Astrocyte of the cerebellum (primary cell): ENCODE measurements at regions not wholly inside any gene's neighbourhood (a gene's known extent, or its start where the extent isn't known, plus 50 kb on each side); places are given as distances from the start of the nearest gene placed in this dataset.

Experiments used
- DNase-seq: peaks from one replicate; pipeline ENCODE4 v3.0.0-alpha.2; 2011; ENCODE audit warnings: low read depth
- H3K4me3 ChIP-seq: 2 replicates; pipeline ENCODE4 v1.5.1; 2011; ENCODE audit warnings: mild to moderate bottlenecking, low read depth, low read length, moderate library complexity
- in situ Hi-C: cut with HindIII; loops from 2 replicates; pipeline ENCODE4 v1.10.0; 2017; ENCODE audit warnings: low sequenced_read_pairs
- TF ChIP-seq, protein P1 (sequence below): IDR thresholded peaks from 2 replicates; pipeline ENCODE4 v1.5.1; 2012; ENCODE audit warnings: low read length, low read depth, moderate library complexity, mild to moderate bottlenecking; ENCODE audit errors: missing control alignments

DNA sequence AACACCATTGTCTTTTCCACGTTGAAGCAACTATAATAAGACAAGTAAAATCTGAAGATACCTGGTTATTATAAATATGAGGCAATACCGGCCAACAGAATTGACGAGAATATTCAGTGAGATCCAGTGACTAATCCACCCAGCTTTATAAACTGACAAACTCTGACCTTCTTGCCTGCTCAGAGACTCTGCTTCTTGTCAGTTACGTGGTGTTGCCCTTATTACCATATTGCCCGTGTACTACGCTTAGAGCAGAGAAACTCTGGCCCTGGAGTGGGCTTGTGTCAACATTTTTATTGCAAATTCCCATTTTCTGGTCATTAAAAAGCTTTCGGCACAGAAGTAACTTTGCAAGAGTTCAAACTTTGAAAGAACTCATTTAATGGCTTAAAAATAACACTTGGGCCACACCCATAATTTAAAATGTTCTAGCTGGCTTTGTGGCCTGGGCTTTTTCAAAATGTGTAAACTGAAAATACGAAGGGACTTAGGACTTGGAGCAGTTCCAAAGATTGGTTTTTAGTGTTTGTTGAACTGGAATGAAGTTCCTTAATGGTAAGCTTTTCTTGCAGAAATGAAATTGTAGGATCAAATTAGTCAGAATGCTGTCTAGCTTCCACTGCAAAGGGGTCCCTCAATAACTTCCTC lies 266.2 kb downstream of the LMO4 start:
- TF ChIP-seq, protein P1, sequence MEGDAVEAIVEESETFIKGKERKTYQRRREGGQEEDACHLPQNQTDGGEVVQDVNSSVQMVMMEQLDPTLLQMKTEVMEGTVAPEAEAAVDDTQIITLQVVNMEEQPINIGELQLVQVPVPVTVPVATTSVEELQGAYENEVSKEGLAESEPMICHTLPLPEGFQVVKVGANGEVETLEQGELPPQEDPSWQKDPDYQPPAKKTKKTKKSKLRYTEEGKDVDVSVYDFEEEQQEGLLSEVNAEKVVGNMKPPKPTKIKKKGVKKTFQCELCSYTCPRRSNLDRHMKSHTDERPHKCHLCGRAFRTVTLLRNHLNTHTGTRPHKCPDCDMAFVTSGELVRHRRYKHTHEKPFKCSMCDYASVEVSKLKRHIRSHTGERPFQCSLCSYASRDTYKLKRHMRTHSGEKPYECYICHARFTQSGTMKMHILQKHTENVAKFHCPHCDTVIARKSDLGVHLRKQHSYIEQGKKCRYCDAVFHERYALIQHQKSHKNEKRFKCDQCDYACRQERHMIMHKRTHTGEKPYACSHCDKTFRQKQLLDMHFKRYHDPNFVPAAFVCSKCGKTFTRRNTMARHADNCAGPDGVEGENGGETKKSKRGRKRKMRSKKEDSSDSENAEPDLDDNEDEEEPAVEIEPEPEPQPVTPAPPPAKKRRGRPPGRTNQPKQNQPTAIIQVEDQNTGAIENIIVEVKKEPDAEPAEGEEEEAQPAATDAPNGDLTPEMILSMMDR, result no peak
- DNase-seq, result peak; percentile 3
- no peak overlapping the region for H3K4me3 ChIP-seq
- in situ Hi-C loops, result no loop called here

DNA sequence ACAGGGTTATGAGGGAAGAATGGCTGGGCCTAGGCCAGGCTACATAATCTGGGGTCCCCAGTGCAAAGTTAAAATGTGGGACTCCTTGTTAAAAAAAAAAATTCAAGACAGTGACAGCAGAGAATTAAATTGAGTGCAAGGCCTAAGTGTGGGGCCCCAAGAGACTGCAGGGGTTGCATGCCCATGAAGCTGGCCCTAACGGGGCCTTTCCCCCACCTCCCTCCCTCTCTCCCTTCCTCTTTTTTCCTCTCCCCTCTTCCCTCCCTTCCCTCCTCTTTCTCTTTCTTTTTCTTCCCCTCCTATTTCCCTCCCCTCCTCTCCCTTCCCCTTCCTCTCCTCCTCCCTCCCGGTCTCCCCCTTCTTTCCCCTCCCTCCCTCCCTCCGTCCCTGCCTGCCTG lies 266.7 kb downstream of the LMO4 start:
- in situ Hi-C loops, result no loop called here
- no peak overlapping the region for H3K4me3 ChIP-seq
- TF ChIP-seq, protein P1, result no peak
- no peak for DNase-seq

DNA sequence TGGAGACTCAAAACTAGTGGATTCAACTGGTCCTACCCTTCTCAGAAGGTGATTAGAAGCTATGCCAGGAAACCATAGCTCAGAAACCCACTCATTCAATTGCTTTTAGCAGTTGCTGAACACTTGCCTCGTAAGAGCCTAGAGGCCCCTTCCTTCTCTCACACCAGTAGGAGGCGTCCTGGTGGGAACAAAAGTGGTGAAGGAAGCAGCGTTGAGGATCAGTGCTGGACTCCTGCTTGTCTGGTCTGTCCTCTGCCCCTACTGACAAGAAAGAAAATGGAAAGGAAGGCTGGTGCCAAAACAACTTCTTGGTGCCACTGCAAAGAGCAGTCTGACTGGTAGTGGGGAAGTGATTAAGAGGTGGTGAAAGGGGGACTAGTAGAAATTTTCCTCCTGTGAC lies 269.7 kb downstream of the LMO4 start:
- H3K4me3 ChIP-seq, result no peak overlapping the region
- in situ Hi-C loops, result no loop called here
- TF ChIP-seq, protein P1, result peak; percentile 16
- no peak for DNase-seq

DNA sequence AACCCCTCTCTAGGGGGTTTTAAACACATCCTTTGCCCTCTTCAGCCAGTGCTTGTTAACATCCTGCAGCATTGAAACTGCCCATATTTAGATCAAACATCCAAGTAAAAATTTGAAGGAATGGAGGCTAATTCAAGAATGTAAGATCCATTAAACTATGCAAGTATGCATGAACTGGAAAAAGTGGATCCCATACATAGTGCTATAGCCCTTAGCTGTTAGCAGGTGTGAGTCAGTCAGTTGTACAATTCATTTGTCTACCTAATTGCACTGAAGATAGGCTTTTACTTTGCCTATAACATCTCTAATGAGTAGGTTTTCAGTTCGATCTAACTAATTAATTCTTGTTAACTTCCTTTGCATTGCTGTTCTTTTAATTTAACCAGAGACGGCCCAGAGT lies 270.9 kb downstream of the LMO4 start:
- no peak for DNase-seq
- in situ Hi-C loops, result no loop called here
- TF ChIP-seq, protein P1, result no peak
- H3K4me3 ChIP-seq, result no peak overlapping the region

DNA sequence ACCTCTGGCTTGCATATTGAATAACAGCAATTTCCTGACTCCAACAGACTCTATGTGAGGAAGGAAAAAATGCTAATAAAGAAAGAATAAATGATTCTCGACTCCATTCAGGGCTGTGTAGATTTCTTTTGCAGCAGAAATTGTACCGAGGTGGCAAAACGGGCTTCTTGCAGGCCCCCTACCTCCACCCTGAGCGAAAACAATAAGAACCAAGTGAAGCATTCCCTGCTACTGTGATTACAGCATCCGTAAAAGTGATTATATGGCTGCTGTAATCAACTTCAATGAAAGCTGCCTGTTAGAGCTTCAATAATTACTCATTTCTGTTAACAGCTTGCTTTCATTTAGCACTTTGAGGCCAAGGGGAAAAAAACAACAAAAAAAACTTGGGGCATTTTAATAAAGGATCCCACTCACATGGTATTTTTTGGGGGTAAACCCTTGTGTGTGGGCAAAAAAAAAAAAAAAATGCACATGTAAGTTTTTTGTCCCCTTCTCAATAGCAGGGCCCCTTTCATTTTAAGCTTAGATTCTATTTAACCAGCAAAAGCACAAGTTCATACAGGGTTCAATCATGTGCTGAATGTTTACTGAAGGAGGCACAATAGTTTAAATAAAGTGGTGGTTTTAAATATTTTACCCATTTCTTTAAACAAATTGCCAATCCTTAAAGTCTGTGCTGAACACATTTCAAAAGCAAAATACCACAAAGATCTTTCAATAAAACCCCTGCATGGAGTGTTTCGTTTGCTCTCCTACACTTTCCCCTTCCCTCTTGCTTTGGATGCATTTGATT lies 271.6 kb downstream of the LMO4 start:
- in situ Hi-C loops, result no loop called here
- H3K4me3 ChIP-seq, result no peak overlapping the region
- DNase-seq, result no peak
- TF ChIP-seq, protein P1, result no peak

DNA sequence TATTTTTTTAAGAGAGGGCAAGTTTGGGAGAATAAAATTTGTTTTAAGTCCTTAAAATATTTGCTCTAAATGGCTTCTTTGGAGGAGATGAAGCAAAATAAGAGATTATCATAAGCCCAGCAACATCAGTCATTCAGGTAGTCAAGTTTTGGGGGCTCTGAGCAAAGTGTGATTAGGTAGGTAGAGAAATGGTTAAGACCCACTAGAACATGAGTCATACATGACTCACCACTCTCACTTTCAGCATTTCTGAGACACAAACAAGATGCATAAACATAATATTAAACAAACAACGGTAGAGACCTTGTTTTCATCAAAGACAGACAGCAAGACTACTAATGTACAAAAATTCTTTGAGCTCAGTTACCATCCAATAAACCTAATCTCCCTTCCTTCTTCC lies 272.2 kb downstream of the LMO4 start:
- no peak overlapping the region for H3K4me3 ChIP-seq
- no peak for DNase-seq
- TF ChIP-seq, protein P1, result no peak
- in situ Hi-C loops, result no loop called here
